ENCODE measurements at regions not wholly inside any gene's neighbourhood (a gene's known extent, or its start where the extent isn't known, plus 50 kb on each side); places are given as distances from the start of the nearest gene placed in this dataset.

DNA sequence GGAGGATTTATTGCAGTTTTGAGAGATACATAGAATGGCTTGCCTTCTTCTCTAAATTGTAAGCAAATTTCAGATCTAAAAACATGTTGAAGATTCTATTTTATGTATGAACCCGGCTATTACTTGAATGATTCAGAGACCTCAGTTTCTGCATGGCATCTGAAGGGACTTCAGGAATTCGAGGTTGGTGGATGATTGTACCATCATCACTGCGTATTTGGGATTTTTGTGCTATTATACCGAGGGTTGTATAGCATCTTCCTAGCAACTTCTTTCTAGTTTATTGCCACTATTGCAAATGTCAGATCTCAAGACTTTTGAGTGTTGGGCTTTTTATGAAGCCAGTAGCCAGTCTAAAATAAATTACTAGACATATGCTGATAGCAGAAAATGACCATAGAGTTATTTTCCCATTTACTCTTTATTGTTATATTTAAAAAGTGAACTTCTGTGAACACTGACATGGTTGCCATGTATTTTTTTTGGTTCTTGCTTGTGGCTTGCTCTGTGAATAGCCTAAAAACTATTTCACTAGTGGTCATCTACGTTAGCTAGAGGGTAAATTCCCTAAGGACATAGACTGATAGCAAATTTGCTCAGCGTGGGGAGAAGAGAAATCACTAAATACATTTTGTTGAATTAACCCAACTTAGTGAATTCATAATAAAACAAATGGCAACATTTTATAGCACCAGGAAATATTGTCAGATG, 70.6 kb upstream of the KLF12 start:
- TF ChIP-seq, protein P1, sequence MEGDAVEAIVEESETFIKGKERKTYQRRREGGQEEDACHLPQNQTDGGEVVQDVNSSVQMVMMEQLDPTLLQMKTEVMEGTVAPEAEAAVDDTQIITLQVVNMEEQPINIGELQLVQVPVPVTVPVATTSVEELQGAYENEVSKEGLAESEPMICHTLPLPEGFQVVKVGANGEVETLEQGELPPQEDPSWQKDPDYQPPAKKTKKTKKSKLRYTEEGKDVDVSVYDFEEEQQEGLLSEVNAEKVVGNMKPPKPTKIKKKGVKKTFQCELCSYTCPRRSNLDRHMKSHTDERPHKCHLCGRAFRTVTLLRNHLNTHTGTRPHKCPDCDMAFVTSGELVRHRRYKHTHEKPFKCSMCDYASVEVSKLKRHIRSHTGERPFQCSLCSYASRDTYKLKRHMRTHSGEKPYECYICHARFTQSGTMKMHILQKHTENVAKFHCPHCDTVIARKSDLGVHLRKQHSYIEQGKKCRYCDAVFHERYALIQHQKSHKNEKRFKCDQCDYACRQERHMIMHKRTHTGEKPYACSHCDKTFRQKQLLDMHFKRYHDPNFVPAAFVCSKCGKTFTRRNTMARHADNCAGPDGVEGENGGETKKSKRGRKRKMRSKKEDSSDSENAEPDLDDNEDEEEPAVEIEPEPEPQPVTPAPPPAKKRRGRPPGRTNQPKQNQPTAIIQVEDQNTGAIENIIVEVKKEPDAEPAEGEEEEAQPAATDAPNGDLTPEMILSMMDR (IDR thresholded peaks at IDR 0.05 in 2 of 3, conservative IDR thresholded peaks at IDR 0.05 in 1 of 3; ENCODE audit: insufficient read depth in 2 of 3, low read depth in 1 of 3, low read length in 3 of 3): no peak
- TF ChIP-seq, protein P2, sequence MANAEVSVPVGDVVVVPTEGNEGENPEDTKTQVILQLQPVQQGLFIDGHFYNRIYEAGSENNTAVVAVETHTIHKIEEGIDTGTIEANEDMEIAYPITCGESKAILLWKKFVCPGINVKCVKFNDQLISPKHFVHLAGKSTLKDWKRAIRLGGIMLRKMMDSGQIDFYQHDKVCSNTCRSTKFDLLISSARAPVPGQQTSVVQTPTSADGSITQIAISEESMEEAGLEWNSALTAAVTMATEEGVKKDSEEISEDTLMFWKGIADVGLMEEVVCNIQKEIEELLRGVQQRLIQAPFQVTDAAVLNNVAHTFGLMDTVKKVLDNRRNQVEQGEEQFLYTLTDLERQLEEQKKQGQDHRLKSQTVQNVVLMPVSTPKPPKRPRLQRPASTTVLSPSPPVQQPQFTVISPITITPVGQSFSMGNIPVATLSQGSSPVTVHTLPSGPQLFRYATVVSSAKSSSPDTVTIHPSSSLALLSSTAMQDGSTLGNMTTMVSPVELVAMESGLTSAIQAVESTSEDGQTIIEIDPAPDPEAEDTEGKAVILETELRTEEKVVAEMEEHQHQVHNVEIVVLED (CRISPR knock-in tag; IDR thresholded peaks at IDR 0.05): no peak
- TF ChIP-seq POLR2A (conservative IDR thresholded peaks at IDR 0.05): no peak
- TF ChIP-seq MBD2 (IDR thresholded peaks at IDR 0.05; ENCODE audit: borderline replicate concordance, low read depth): no peak
- TF ChIP-seq, protein P3, sequence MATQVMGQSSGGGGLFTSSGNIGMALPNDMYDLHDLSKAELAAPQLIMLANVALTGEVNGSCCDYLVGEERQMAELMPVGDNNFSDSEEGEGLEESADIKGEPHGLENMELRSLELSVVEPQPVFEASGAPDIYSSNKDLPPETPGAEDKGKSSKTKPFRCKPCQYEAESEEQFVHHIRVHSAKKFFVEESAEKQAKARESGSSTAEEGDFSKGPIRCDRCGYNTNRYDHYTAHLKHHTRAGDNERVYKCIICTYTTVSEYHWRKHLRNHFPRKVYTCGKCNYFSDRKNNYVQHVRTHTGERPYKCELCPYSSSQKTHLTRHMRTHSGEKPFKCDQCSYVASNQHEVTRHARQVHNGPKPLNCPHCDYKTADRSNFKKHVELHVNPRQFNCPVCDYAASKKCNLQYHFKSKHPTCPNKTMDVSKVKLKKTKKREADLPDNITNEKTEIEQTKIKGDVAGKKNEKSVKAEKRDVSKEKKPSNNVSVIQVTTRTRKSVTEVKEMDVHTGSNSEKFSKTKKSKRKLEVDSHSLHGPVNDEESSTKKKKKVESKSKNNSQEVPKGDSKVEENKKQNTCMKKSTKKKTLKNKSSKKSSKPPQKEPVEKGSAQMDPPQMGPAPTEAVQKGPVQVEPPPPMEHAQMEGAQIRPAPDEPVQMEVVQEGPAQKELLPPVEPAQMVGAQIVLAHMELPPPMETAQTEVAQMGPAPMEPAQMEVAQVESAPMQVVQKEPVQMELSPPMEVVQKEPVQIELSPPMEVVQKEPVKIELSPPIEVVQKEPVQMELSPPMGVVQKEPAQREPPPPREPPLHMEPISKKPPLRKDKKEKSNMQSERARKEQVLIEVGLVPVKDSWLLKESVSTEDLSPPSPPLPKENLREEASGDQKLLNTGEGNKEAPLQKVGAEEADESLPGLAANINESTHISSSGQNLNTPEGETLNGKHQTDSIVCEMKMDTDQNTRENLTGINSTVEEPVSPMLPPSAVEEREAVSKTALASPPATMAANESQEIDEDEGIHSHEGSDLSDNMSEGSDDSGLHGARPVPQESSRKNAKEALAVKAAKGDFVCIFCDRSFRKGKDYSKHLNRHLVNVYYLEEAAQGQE (IDR thresholded peaks at IDR 0.05; ENCODE audit: borderline replicate concordance): no peak
- TF ChIP-seq, protein P3 (CRISPR knock-in tag; IDR thresholded peaks at IDR 0.05; ENCODE audit: low read depth): no peak
- no peak for TF ChIP-seq ZNF699 (CRISPR knock-in tag; IDR thresholded peaks at IDR 0.05; ENCODE audit: insufficient replicate concordance)
- TF ChIP-seq PHB2 (IDR thresholded peaks at IDR 0.05; ENCODE audit: low read depth): no peak
- TF ChIP-seq, protein P4, sequence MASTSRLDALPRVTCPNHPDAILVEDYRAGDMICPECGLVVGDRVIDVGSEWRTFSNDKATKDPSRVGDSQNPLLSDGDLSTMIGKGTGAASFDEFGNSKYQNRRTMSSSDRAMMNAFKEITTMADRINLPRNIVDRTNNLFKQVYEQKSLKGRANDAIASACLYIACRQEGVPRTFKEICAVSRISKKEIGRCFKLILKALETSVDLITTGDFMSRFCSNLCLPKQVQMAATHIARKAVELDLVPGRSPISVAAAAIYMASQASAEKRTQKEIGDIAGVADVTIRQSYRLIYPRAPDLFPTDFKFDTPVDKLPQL (IDR thresholded peaks at IDR 0.05; ENCODE audit: extremely low read depth, insufficient read length): no peak
- TF ChIP-seq, protein P5, sequence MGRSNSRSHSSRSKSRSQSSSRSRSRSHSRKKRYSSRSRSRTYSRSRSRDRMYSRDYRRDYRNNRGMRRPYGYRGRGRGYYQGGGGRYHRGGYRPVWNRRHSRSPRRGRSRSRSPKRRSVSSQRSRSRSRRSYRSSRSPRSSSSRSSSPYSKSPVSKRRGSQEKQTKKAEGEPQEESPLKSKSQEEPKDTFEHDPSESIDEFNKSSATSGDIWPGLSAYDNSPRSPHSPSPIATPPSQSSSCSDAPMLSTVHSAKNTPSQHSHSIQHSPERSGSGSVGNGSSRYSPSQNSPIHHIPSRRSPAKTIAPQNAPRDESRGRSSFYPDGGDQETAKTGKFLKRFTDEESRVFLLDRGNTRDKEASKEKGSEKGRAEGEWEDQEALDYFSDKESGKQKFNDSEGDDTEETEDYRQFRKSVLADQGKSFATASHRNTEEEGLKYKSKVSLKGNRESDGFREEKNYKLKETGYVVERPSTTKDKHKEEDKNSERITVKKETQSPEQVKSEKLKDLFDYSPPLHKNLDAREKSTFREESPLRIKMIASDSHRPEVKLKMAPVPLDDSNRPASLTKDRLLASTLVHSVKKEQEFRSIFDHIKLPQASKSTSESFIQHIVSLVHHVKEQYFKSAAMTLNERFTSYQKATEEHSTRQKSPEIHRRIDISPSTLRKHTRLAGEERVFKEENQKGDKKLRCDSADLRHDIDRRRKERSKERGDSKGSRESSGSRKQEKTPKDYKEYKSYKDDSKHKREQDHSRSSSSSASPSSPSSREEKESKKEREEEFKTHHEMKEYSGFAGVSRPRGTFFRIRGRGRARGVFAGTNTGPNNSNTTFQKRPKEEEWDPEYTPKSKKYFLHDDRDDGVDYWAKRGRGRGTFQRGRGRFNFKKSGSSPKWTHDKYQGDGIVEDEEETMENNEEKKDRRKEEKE (IDR thresholded peaks at IDR 0.05; ENCODE audit: borderline replicate concordance in 1 of 2, control insufficient read depth in 1 of 2, low read depth in 2 of 2, low read length in 1 of 2): no peak
- TF ChIP-seq, protein P6, sequence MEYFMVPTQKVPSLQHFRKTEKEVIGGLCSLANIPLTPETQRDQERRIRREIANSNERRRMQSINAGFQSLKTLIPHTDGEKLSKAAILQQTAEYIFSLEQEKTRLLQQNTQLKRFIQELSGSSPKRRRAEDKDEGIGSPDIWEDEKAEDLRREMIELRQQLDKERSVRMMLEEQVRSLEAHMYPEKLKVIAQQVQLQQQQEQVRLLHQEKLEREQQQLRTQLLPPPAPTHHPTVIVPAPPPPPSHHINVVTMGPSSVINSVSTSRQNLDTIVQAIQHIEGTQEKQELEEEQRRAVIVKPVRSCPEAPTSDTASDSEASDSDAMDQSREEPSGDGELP (CRISPR knock-in tag; IDR thresholded peaks at IDR 0.05; ENCODE audit: borderline replicate concordance): no peak

All from K562 (cell line).